ENCODE measurements at regions not wholly inside any gene's neighbourhood (a gene's known extent, or its start where the extent isn't known, plus 50 kb on each side); places are given as distances from the start of the nearest gene placed in this dataset.

DNA sequence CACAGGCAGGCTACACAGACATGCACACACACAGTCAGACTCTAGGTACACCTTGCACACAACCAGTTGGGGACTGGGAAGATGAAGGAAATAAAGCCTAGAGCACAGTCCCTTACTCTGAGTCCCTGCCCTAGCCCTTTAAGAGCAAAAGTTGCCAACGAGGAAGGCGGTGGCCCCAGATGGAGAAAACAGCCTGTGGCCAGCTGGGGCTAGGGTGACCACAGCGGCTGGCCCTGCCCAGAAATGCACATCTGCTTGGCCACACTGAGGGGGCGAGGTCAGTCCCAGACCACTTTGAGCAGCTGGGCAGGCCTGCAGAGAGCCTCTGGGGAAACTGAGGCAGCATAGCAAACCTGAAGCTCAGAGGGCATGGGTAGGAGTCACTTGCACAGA, 52.3 kb downstream of the PTPRS start:
- Histone ChIP-seq H3K9ac (ENCODE audit: low read length) (no peak overlapping the region), H4K20me1 (ENCODE audit: insufficient read depth) (peaks cover 63% of the 10 kb centered on the region), H3K27ac (ENCODE audit: low read length) (no peak overlapping the region), H3K9me3 (ENCODE audit: low read length) (no peaks in the 10 kb centered on the region), H3K36me3 (ENCODE audit: insufficient read depth, low read length) (no peaks in the 10 kb centered on the region), H3K79me2 (replicated peaks; ENCODE audit: insufficient read depth, low read length) (peaks cover 62% of the 10 kb centered on the region), H3F3A (ENCODE audit: insufficient read depth, low read length, poor library complexity, severe bottlenecking) (no peaks in the 10 kb centered on the region), H3K9me2 (ENCODE audit: insufficient read depth, low read length) (no peaks in the 10 kb centered on the region), H3K4me3 (ENCODE audit: low read length) (no peak overlapping the region), H2AFZ (ENCODE audit: low read depth, low read length) (no peak overlapping the region), H3K4me2 (ENCODE audit: low read length) (no peak overlapping the region), H3K27me3 (ENCODE audit: insufficient read depth, low read depth, low read length) (no peaks in the 10 kb centered on the region)
- TF ChIP-seq RAD21 (conservative IDR thresholded peaks at IDR 0.05) (no peak), SMC3 (conservative IDR thresholded peaks at IDR 0.05; ENCODE audit: poor library complexity) (no peak), POLR2AphosphoS5 (IDR thresholded peaks at IDR 0.05) (no peak), EZH2 (IDR thresholded peaks at IDR 0.05; ENCODE audit: borderline replicate concordance, insufficient read depth, low read length, poor library complexity, severe bottlenecking) (no peak), TAF1 (IDR thresholded peaks at IDR 0.05; ENCODE audit: low read depth) (no peak), EP300 (conservative IDR thresholded peaks at IDR 0.05; ENCODE audit: poor library complexity, severe bottlenecking) (no peak), MXI1 (conservative IDR thresholded peaks at IDR 0.05; ENCODE audit: poor library complexity, severe bottlenecking) (no peak)
- TF ChIP-seq, protein P1, sequence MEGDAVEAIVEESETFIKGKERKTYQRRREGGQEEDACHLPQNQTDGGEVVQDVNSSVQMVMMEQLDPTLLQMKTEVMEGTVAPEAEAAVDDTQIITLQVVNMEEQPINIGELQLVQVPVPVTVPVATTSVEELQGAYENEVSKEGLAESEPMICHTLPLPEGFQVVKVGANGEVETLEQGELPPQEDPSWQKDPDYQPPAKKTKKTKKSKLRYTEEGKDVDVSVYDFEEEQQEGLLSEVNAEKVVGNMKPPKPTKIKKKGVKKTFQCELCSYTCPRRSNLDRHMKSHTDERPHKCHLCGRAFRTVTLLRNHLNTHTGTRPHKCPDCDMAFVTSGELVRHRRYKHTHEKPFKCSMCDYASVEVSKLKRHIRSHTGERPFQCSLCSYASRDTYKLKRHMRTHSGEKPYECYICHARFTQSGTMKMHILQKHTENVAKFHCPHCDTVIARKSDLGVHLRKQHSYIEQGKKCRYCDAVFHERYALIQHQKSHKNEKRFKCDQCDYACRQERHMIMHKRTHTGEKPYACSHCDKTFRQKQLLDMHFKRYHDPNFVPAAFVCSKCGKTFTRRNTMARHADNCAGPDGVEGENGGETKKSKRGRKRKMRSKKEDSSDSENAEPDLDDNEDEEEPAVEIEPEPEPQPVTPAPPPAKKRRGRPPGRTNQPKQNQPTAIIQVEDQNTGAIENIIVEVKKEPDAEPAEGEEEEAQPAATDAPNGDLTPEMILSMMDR (IDR thresholded peaks at IDR 0.05; ENCODE audit: poor library complexity, severe bottlenecking) = no peak
- TF ChIP-seq, protein P2, sequence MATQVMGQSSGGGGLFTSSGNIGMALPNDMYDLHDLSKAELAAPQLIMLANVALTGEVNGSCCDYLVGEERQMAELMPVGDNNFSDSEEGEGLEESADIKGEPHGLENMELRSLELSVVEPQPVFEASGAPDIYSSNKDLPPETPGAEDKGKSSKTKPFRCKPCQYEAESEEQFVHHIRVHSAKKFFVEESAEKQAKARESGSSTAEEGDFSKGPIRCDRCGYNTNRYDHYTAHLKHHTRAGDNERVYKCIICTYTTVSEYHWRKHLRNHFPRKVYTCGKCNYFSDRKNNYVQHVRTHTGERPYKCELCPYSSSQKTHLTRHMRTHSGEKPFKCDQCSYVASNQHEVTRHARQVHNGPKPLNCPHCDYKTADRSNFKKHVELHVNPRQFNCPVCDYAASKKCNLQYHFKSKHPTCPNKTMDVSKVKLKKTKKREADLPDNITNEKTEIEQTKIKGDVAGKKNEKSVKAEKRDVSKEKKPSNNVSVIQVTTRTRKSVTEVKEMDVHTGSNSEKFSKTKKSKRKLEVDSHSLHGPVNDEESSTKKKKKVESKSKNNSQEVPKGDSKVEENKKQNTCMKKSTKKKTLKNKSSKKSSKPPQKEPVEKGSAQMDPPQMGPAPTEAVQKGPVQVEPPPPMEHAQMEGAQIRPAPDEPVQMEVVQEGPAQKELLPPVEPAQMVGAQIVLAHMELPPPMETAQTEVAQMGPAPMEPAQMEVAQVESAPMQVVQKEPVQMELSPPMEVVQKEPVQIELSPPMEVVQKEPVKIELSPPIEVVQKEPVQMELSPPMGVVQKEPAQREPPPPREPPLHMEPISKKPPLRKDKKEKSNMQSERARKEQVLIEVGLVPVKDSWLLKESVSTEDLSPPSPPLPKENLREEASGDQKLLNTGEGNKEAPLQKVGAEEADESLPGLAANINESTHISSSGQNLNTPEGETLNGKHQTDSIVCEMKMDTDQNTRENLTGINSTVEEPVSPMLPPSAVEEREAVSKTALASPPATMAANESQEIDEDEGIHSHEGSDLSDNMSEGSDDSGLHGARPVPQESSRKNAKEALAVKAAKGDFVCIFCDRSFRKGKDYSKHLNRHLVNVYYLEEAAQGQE (IDR thresholded peaks at IDR 0.05; ENCODE audit: borderline replicate concordance) = no peak

DNA sequence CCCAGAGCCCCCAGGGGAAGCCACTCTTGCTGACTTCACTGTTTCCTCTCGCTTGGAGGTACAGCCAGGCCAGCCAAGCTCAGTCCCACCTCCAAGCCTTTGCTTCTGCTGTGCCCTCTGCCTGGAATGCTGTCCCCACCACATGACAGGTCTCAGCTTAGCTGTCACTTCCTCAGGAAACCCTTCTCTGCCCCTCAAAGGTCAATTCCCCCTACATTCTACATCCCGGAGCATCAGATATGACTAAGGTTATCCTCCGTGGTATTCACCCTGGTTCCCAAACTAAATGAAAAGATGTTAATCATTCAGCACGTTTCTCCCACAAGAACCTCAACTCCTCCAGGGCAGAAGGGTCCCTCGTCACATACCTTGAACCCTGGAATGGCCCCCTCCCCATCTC, 53.5 kb downstream of the PTPRS start:
- H3K27ac ChIP-seq (ENCODE audit: low read length) = no peak overlapping the region
- H3K9me2 ChIP-seq (ENCODE audit: insufficient read depth, low read length) = no peaks in the 10 kb centered on the region
- H3K36me3 ChIP-seq (ENCODE audit: insufficient read depth, low read length) = no peaks in the 10 kb centered on the region
- H3K9ac ChIP-seq (ENCODE audit: low read length) = no peak overlapping the region
- TF ChIP-seq EZH2 (IDR thresholded peaks at IDR 0.05; ENCODE audit: borderline replicate concordance, insufficient read depth, low read length, poor library complexity, severe bottlenecking) = no peak
- TF ChIP-seq EP300 (conservative IDR thresholded peaks at IDR 0.05; ENCODE audit: poor library complexity, severe bottlenecking) = no peak
- TF ChIP-seq, protein P2 (IDR thresholded peaks at IDR 0.05; ENCODE audit: borderline replicate concordance) = no peak
- TF ChIP-seq SMC3 (conservative IDR thresholded peaks at IDR 0.05; ENCODE audit: poor library complexity) = no peak
- TF ChIP-seq POLR2AphosphoS5 (IDR thresholded peaks at IDR 0.05) = no peak
- TF ChIP-seq, protein P1 (IDR thresholded peaks at IDR 0.05; ENCODE audit: poor library complexity, severe bottlenecking) = no peak
- no peak for TF ChIP-seq RAD21 (conservative IDR thresholded peaks at IDR 0.05)
- no peak for TF ChIP-seq TAF1 (IDR thresholded peaks at IDR 0.05; ENCODE audit: low read depth)
- TF ChIP-seq MXI1 (conservative IDR thresholded peaks at IDR 0.05; ENCODE audit: poor library complexity, severe bottlenecking) = no peak
- no peaks in the 10 kb centered on the region for H3K9me3 ChIP-seq (ENCODE audit: low read length)
- peaks cover 61% of the 10 kb centered on the region for H4K20me1 ChIP-seq (ENCODE audit: insufficient read depth)
- no peak overlapping the region for H2AFZ ChIP-seq (ENCODE audit: low read depth, low read length)
- no peaks in the 10 kb centered on the region for H3F3A ChIP-seq (ENCODE audit: insufficient read depth, low read length, poor library complexity, severe bottlenecking)
- peaks cover 56% of the 10 kb centered on the region for H3K79me2 ChIP-seq (replicated peaks; ENCODE audit: insufficient read depth, low read length)
- no peak overlapping the region for H3K4me2 ChIP-seq (ENCODE audit: low read length)
- no peak overlapping the region for H3K4me3 ChIP-seq (ENCODE audit: low read length)
- no peaks in the 10 kb centered on the region for H3K27me3 ChIP-seq (ENCODE audit: insufficient read depth, low read depth, low read length)
